Ishikawa (cell line): ENCODE measurements at regions not wholly inside any gene's neighbourhood (a gene's known extent, or its start where the extent isn't known, plus 50 kb on each side); places are given as distances from the start of the nearest gene placed in this dataset.

ENCODE experiments used
- CEBPB ChIP-seq: IDR thresholded peaks from 2 replicates; pipeline ENCODE4 v1.6.1; 2012
- CREB1 ChIP-seq: IDR thresholded peaks from 2 replicates; pipeline ENCODE4 v1.6.1; 2012; ENCODE audit warnings: low read depth
- EGR1 ChIP-seq: IDR thresholded peaks from 2 replicates; pipeline ENCODE4 v1.6.1; 2012
- EP300 ChIP-seq: IDR thresholded peaks from 2 replicates; pipeline ENCODE4 v1.6.1; 2012; ENCODE audit warnings: borderline replicate concordance
- FOXM1 ChIP-seq: IDR thresholded peaks from 2 replicates; pipeline ENCODE4 v1.6.1; 2012; ENCODE audit warnings: low read depth, borderline replicate concordance
- MAX ChIP-seq: IDR thresholded peaks from 2 replicates; pipeline ENCODE4 v1.6.1; 2012
- NFIC ChIP-seq: IDR thresholded peaks from 2 replicates; pipeline ENCODE4 v1.6.1; 2012
- RAD21 ChIP-seq: IDR thresholded peaks from 2 replicates; pipeline ENCODE4 v1.6.1; 2012; ENCODE audit warnings: low read depth
- REST ChIP-seq: IDR thresholded peaks from 2 replicates; pipeline ENCODE4 v1.6.1; 2012; ENCODE audit warnings: low read depth, mild to moderate bottlenecking
- TAF1 ChIP-seq: IDR thresholded peaks from 2 replicates; pipeline ENCODE4 v1.6.1; 2012; ENCODE audit warnings: low read depth, mild to moderate bottlenecking
- TCF12 ChIP-seq: IDR thresholded peaks from 2 replicates; pipeline ENCODE4 v1.6.1; 2012; ENCODE audit warnings: low read depth
- TEAD4 ChIP-seq: IDR thresholded peaks from 2 replicates; pipeline ENCODE4 v1.6.1; 2012
- USF1 ChIP-seq: IDR thresholded peaks from 2 replicates; pipeline ENCODE4 v1.6.1; 2012
- YY1 ChIP-seq: IDR thresholded peaks from 2 replicates; pipeline ENCODE4 v1.6.1; 2012; ENCODE audit warnings: low read depth
- ZBTB7A ChIP-seq: IDR thresholded peaks from 2 replicates; pipeline ENCODE4 v1.6.1; 2012; ENCODE audit warnings: low read depth

- TF ChIP-seq CREB1 (no peak), MAX (no peak), REST (no peak), CEBPB (no peak), FOXM1 (no peak), EGR1 (no peak)
Measured at GRCh38 chr1:96550061-96550460, 171.5 kb upstream of the PTBP2 start.

- TF ChIP-seq YY1 (no peak), TCF12 (no peak), ZBTB7A (no peak), FOXM1 (no peak), TAF1 (no peak), EP300 (no peak), REST (no peak), NFIC (no peak), TEAD4 (no peak), RAD21 (no peak), USF1 (no peak), CREB1 (no peak)
Measured at GRCh38 chr1:96552451-96552850, 169.1 kb upstream of the PTBP2 start.

- TF ChIP-seq ZBTB7A: no peak
- no peak for TF ChIP-seq MAX
- no peak for TF ChIP-seq REST
- no peak for TF ChIP-seq TAF1
- no peak for TF ChIP-seq FOXM1
- TF ChIP-seq RAD21: no peak
- TF ChIP-seq TEAD4: no peak
- TF ChIP-seq EGR1: no peak
- no peak for TF ChIP-seq YY1
- TF ChIP-seq CEBPB: no peak
Measured at GRCh38 chr1:96553811-96554210, 167.8 kb upstream of the PTBP2 start.

- TF ChIP-seq TEAD4: no peak
- no peak for TF ChIP-seq EP300
- no peak for TF ChIP-seq MAX
- TF ChIP-seq EGR1: no peak
- no peak for TF ChIP-seq FOXM1
- no peak for TF ChIP-seq CREB1
- no peak for TF ChIP-seq CEBPB
- TF ChIP-seq REST: no peak
- TF ChIP-seq USF1: no peak
- no peak for TF ChIP-seq TAF1
Measured at GRCh38 chr1:96554364-96554763, 167.2 kb upstream of the PTBP2 start.
